ENCODE measurements at regions not wholly inside any gene's neighbourhood (a gene's known extent, or its start where the extent isn't known, plus 50 kb on each side); places are given as distances from the start of the nearest gene placed in this dataset.

DNA sequence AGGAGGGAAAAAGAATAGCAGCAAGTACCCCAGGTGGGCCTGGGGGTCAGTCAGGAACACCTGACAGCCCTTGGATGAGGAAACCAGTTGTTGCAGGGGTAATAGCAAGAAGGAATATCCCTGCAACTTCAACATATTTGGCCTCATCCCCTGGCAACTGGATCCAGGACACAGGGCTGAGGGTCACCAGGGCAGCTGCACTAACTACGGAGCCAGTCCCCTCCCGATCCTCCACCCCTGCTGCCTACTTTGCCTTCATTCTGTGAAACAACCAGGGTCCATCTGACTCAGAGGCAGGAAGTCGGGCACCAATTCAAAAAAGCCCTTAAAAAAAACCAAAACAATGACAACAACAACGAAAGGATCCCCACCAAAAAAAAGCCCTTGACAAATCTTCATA, 52.9 kb downstream of the FRMPD3 start:
- DNase-seq = no peak

DNA sequence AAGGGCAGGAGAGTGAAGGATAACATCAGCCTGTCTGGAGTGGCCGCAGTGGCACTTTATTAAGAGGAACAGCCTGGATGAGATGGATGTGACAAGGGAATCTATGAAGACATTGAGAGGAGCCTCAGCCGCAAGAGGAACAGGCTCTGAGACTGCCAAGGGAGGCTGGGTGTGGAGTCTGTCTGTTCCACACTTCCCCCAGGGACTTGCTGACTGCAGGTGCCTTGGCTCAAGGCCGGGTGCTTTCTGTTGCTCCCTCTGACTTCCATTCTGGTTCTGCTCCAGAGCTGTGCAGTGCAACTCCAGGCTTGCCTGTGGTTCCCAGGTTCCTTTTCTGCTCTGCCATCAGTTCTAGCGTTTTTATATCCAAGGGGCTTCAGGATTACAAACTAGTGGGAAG, 54.6 kb downstream of the FRMPD3 start:
- no peak for DNase-seq

DNA sequence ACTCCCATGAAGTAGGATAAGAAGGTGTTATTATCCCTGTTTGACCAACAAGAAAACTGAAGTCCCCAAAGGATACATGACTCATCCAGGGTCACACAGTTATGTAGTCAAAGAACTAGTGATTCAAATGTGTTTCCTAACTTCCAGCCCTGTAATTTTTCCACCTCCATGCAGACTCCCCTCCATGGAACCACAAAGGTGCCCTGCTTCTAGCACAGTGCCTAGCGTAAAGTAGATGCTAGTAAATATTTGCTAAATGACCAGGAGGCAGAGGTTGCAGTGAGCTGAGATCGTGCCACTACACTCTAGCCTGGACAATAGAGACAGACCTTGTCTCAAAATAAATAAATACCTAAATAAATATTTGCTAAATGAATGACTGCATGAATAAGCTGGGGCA, 55.8 kb downstream of the FRMPD3 start:
- no peak for DNase-seq

DNA sequence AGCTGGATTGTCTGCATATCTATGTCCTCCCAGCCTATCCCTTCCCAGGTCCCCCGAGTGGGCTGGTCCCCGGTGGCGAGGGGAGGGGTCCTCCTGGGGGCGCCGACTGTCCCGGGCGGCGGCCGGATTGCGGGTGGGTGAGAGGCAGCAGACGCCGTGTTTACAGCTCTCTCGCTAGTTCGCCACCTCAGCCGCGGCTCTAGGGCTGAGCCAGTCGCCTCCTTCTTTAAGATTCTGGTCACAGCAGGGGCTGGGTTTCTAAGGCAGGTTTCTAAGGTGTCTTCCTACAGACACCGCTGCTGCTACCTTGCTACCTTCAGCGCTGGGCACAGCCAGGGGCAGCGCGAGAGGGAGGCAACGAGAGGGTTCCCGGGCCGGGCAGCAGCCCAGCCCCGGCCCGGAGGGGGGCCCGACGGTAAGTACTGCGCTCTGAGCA, 57.2 kb downstream of the FRMPD3 start:
- DNase-seq = no peak

DNA sequence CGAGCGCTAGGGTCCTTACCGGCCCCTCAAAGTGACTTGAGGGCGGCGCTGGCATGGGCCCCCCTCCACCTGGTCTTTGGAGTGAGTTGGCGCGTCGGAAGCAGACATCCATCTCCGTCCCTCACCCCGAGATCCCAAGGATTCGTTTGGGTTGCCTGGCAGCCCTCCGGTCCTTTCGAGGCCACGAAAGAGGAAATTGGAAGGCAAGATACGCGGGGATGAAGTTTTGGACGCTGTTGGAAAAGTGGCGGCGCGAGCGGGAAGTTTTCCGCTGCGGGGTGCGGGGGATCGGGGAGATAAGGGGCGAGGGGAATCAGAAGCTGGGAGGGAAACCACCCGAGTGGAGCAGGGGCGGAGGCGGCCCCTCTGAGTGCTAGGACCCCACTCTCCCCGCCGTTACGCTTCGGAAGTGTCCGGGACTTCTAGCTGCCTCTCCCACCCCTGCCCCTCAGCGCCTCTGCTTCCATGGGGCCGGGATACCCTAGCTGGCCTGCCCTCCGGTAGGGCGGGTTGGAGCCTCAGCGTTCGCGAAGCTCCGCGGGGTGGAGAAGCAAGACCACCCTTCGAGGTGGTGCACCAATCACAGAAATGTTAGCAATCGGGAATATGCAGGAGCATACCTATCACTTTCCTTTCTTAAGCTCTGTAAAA, 57.8 kb downstream of the FRMPD3 start:
- no peak for DNase-seq

DNA sequence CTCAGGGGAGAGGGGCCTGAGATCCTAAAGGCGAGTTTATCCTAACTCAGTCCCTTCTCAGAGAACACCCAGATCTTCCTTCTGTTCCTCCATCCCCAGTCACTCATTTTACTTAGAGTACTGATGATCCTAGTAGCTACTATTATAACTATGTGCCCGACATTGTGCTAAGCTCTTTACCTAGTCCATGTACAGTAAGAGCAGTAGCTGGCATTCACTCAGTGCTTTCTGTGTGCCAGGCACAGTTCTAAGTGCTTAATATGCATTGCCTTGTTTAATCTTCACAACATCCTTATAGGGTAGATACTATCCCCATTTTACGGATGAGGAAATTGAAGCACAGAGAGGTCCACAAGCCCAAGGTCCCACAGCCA, 58.3 kb downstream of the FRMPD3 start:
- DNase-seq = no peak

DNA sequence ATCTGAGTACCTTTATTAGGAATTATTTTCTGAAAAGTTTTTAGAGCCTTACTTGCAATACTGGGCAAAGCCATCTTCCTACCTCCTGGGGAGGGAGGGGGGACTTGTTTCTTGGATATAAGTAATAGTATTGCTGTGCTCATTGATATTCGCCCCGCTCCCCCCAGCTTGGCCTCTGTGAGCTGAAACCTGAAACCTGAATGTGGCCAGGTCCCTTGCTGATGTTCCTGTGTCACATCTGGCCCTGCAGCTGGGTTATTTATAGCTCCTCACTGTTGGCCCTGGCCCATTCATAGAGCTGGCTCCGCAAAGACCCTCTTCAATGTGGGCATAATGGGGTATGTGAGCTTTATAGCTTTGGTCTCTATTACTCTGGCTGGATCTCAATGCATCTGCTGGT, 59.5 kb downstream of the FRMPD3 start:
- no peak for DNase-seq

DNA sequence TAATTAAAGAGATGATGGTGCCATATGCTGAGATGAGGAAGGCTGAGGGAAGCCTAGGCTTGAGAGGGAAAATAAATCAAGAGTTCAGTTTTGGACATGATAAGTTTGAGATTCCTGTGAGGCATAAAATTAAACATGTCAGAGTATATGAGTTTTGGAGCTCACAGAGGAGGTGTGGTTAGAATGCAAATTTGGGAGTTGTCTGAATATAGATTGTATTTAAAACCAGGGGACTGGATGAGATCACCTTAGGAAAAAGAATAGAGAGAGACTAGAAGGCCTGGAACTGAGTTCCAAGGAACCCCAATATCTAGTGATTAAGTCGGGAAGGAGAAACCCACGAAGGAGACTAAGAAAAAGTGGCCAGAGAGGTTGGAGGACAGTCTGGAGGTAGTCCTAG, 65.5 kb downstream of the FRMPD3 start:
- no peak for DNase-seq

DNA sequence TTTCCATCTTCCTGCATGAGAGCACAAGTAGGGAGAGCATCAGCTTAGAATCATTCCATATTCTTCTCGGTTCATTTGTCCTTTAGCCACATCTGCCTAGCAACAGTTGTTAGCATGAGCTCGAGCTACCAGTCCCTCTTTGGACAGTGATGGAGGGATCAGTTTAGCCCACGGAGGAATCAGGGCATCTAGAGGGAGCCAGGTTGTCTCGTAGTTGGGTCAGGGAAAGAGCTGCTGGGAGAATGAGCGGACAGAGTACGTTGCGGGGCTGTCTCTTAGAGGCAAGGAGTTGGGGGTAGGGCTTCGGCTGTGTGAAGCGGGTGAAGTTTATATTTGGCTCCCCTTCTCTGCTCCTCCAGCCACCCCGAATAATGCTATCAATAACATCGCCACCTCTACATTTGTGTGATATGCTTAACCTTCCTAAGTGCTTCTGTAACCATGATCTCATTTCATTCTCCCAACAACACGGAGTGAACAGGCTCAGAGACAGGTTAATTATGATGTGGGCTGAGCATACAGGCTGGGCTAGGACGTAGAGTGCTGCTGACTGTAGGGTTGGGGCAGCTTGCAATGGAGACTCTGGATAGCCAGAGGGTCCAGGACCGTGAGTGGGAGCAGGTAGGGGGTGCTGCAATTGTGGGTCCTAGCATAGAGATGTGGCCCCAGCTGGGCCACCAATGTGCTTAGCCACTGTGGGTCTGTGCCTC, 72.6 kb downstream of the FRMPD3 start:
- no peak for DNase-seq

DNA sequence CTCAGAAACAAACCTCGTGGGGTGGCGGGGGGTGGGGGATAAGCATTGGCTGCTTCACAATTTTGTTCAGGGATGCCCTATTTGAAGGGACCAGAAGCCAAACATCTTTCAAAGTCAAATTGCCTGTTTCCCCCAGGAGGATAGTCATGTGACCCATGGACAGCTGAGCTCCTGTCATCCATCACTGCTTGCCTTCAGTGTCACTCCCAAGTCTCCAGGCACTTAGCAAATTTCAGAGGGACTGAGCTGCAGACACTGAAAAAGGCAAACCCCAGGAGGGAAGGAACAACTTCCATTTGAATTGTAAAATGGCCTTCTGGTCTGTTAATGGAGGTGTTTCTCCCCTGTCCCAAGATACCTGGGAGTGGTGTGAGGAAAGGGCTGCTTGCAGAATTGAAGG, 73.4 kb downstream of the FRMPD3 start:
- DNase-seq = no peak

DNA sequence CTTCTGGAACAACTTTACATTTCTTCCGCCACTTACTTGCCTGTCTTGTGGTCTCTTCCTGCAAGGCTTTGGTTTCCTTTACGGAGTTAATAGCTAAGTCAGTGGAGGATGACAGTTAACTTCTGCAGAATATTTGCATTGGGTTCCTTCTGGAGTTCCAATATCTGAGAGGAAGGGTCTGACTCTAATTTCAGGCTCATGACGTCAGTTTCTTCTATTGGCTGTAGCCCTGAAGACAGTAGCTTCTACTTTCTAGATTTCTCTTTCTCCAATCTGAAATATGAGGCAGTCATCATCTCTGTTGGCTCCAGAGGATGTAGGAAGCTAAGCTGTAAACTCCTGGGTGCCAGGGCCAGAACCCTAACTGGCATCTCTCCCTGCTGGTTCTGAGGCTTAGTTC, 76.7 kb downstream of the FRMPD3 start:
- no peak for DNase-seq

DNA sequence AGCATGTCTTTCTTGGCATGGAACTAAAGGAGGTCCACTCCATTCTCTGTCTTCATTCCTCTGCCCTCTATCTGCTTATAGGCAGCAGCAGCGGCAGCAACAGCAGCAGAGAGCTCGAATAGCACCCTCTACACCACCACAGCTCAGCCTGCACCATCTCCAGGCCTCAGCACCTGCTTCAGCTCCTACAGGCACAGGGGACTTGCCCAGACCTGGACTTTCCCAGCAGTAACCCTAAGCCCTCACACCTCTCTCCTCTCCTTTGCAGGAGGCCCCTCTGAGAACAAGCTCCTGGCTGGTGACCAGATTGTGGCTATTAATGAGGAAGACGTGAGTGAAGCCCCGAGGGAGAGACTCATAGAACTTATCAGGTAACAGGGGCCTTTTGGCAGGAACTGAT, 80.7 kb downstream of the FRMPD3 start:
- DNase-seq = no peak

DNA sequence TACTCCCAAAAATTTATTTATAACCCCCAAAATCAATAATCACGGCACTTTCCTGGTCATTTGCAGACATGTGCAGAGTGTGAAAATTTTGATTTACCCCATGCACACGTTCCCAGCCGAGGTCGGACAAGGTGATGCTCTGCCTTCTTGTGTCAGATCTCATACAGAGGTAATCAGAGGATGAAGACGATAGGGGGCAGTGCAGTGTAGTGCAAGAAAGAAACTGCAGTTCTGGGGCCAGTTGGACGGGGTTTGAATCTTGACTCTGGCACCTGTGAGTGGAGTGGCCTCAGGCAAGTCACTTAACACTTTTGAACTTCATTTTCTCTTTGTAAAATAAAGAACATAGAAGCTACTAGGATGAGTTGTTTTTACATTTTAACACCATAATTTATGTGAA, 88.4 kb downstream of the FRMPD3 start:
- peak; percentile 20 for DNase-seq

DNA sequence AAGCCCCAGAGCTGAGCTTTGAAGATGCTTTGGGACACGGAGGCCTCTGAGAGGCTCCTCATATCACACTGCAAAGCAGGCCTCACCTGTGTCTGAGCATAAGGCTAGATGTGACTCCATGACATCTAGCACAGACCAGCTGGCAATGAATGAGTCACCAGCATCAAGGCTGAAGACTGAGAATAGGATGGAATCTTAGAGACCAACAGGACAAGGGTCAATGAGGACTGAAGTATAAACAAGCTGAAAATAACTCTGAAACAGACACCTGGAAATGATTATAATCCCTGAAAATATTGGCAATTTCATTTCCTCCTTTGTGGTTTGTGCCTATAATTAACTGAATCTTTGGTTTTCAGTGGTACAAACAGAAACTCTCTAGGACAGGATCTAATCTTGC, 87.1 kb upstream of the PRPS1 start:
- no peak for DNase-seq

DNA sequence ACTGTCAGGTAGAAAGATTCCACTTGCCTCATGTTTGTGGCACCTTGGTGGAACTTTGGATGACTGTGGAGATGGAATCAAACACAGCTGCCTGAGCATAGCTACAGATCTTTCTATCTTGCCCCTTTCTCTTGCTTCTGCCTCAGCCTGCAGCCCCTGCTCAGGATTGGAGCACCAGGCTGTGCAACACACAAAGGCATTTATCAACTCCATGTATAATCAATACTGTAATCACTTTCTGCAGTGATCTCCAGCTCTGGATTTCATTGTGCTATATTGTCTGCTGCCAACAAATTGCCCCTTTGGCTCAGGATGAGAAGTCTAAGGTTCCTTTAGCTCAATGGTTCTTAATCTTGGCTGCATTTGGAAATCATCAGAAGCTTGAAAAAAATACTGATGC, 86.3 kb upstream of the PRPS1 start:
- DNase-seq = no peak

DNA sequence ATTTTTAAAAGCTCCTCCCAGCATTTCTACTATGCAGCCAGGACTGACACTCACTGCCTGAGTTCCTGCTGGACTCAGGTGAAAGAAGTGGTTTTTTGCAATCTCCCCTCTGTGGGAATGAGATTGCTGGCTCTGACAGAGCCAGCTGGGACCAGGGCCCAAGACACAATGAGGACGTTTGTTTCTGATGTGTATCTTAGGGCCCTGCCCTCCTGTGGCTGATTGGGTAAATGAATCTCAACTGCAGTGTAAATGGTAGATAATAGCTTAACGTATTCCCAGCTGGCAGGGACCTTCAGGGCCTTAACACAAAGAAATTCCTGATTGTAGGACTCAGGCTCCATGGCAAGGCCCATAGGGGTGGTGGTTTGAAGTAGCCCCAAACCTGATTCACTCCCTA, 85.8 kb upstream of the PRPS1 start:
- no peak for DNase-seq

DNA sequence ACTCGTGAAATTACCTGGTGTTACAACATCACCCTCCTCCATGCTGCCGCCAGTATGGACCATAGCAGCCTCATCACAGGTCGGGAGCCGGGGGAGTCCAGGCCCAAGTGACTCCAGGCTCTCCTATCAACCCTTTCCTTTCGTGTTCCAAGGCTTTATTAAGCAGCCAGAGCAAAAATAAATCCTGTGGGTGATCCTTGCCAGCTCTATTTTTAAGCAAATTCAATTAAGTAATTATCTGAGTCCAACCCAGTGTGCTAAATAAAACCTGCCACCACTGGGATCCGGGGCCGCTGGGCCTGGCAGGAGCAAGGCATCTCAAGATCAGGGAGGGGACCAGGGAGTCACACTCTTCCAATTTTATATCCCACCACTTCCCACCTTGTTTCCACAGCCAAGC, 80.7 kb upstream of the PRPS1 start:
- no peak for DNase-seq

DNA sequence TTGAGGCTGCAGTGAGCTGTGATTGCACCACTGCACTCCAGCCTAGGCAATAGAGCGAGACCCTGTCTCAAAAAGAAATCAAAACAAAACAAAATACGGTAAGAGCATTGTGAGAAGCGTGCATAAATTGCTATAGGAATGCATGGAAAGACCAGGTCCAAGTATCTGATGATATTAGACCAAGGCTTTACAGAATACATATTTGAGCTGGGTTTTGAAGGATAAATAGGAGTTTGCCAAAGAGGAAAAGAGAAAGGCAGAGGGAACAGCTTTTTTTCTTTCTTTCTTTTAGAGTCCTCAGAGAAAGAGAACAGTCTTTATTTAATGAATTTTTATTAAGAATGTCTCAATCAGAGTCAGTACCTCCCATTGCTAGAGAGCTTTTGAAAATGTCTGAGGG, 79.5 kb upstream of the PRPS1 start:
- DNase-seq = no peak

DNA sequence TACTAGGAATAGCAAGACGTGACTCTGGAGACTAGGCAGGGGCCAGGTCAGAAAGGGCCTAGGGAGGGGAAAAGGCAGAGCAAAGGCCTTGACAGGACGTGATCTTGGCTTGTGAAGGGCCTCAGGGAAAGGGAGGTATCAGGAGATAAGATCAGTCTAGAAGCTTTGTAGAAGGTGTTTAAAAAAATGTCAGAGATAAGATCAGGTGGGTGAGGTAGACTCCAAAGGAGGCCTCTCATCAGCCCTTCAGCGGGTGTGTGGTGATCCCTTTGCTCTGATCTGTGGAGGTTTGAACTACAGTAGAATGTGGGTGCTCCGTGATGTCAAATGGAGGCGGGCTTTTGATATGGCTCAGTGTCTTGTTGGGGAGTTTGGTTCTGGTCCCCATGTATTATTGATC, 78.8 kb upstream of the PRPS1 start:
- DNase-seq = no peak

DNA sequence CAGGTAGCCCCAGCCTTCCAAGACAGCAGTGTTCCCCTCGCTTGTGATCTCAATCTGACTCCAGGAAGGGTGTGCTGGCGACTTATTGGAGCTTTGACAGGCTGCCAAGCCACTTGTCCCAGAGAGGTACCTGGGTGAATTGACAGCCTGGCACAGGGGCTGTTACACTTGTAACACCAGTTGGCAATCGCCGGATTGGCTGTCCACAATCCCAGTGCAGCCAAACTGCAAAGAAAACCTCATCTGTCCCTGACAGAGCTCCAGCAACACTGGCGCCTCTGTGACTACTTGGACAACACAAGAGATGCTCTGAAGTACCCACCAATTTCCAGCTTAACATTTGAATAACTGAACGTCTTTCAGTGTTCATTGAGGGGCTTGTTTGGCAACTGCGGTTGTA, 76.8 kb upstream of the PRPS1 start:
- DNase-seq = no peak

DNA sequence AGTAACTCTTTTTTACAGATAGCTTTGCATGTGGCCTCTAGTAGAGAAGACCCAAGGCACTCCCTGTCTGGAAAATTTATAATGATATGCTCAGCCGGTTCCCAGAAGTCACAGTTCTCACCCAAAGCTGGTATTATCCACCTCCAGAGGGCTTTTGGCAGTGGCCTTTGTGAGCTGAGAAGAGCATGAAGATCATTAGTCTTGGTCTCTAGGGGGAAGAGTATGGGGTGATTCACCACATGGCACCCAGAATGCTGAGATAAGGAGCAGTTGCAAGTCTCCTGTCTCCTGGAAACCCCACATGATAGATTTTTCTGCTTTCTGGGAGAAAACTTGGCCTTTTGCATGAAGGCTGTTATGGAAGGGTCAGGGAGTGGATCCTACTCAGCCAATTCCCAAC, 75.4 kb upstream of the PRPS1 start:
- no peak for DNase-seq

DNA sequence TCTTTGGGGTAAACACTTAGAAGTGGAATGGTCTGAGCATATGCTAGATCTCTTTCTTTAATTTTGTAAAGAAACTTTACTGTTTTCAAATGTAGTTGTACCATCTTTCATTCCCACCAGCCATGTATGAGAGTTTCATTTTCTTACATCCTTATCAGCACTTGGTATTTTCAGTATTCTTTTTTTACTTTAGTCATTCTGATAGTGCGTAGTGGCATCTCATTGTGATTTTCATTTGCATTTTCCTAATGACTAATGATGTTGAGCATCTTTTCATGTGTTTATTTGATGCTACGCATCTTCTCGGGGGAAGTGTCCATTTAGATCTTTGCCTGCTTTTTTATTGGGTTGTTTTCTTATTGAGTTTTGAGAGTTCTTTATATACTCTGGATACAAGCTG, 71.3 kb upstream of the PRPS1 start:
- no peak for DNase-seq

DNA sequence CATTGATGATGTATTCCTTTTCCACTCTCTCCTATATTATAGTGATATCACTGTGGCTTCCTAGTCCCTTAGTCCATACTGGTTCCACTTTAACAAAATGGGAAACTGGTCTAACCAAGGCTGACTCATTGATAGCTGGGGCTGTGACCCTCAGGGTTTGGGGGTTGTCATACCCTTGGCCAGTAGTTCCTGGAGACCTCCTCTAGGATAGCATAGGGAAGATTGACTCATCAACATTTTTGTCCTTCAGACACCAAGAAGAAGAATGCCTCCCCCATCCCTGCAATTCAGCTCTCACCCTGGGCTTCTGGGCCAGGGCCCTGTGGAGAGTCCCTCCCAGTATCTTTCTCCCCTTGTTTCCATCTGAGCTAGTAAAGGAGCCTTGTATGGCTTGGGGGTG, 68.8 kb upstream of the PRPS1 start:
- DNase-seq = no peak

DNA sequence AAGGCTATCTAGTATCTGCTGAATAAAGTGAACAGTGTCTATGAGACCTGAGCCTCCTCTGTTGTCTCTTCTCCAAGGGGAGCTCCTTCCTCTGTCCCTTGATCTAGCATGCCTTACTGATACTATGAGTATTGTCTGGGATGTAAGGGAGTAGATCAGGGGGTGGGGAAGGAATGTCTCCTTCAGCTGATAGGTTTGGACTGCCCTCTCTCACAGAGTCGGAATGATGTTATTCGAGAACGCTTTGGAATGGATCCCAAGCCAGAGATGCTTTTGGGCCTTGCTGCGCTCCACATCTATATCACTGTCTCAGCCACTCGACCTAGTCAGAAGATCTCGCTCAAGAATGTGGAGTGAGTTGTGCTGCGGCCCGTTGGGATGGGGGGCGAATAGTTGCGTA, 68.3 kb upstream of the PRPS1 start:
- DNase-seq = no peak

DNA sequence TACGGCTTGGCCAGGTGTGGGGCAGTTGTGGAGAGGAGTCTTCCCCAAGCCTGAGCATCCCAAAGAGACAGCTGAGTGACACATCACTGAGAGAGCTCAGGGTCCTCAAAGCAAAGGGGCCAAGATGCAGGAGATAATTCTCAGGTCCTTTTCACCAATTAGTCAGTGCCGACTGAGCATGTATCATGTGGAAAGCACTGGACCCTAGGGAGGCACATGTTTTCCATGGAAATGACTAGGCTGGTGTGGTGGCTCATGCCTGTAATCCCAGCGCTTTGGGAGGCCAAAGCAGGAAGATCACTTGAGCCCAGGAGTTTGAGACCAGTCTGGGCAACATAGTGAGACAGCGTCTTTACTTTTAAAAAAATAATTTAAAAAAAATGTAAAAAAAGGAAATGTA, 67.3 kb upstream of the PRPS1 start:
- DNase-seq = no peak
